K562 (cell line): ENCODE measurements at regions not wholly inside any gene's neighbourhood (a gene's known extent, or its start where the extent isn't known, plus 50 kb on each side); places are given as distances from the start of the nearest gene placed in this dataset.
A peak's percentile ranks its signal among the peaks of the same experiment; 100 is the strongest.

Experiments used
- ELK1 ChIP-seq: sonication (generic); formaldehyde crosslinking; IDR thresholded peaks from 2 replicates; pipeline ENCODE4 v1.8.1; 2022; ENCODE audit warnings: missing genetic modification reagents
- ILK ChIP-seq: fragments of 450-650 bp; IDR thresholded peaks from 2 replicates; pipeline ENCODE4 v1.6.1; 2016; ENCODE audit warnings: missing genetic modification characterization, low read depth, mild to moderate bottlenecking, missing compliant biosample characterization, moderate library complexity, borderline replicate concordance
- IRF1 ChIP-seq: sonication (generic); formaldehyde crosslinking; IDR thresholded peaks from 2 replicates; pipeline ENCODE4 v1.8.0; 2022; ENCODE audit warnings: missing genetic modification reagents, mild to moderate bottlenecking, borderline replicate concordance
- MBD1 ChIP-seq: fragments of 250-450 bp; sonication (Bioruptor Pico); IDR thresholded peaks from 2 replicates; pipeline ENCODE4 v1.8.0; 2022; ENCODE audit warnings: inconsistent platforms
- NR2C2 ChIP-seq, 2 experiments: fragments of 200-800 bp in 1 of 2; sonication (Bioruptor generic) in 1 of 2; sonication (generic) in 1 of 2; formaldehyde crosslinking in 1 of 2; IDR thresholded peaks; 2 replicates each; pipeline versions ENCODE4 v1.6.1 to v1.8.0; 2016 to 2022; ENCODE audit warnings: mild to moderate bottlenecking in 1 of 2, missing compliant biosample characterization in 1 of 2, missing genetic modification characterization in 1 of 2, missing genetic modification reagents in 1 of 2
- NR2F6 ChIP-seq: fragments of 450-650 bp; formaldehyde crosslinking; IDR thresholded peaks from 2 replicates; pipeline ENCODE4 v1.4.0; 2020; ENCODE audit warnings: mild to moderate bottlenecking
- PKNOX1 ChIP-seq: fragments of 450-650 bp; IDR thresholded peaks from 2 replicates; pipeline ENCODE4 v1.6.1; 2016
- PRDM10 ChIP-seq: fragments of 450-650 bp; IDR thresholded peaks from 2 replicates; pipeline ENCODE4 v1.6.1; 2018; ENCODE audit not compliant: partially characterized antibody
- PTTG1 ChIP-seq: fragments of 450-650 bp; IDR thresholded peaks from 2 replicates; pipeline ENCODE4 v1.6.1; 2016; ENCODE audit warnings: low read depth, mild to moderate bottlenecking, missing genetic modification characterization, missing compliant biosample characterization
- RNF2 ChIP-seq: sonication (generic); IDR thresholded peaks from 2 replicates; pipeline ENCODE4 v1.6.1; 2016
- STAT5B ChIP-seq: fragments of 250-450 bp; sonication (Bioruptor Pico); IDR thresholded peaks from 2 replicates; pipeline ENCODE4 v1.8.0; 2021; ENCODE audit warnings: mild to moderate bottlenecking, inconsistent platforms
- THRA ChIP-seq: fragments of 450-650 bp; IDR thresholded peaks from 2 replicates; pipeline ENCODE4 v1.6.1; 2017; ENCODE audit warnings: mild to moderate bottlenecking, moderate library complexity
- ZBTB2 ChIP-seq: fragments of 450-650 bp; IDR thresholded peaks from 2 replicates; pipeline ENCODE4 v1.6.1; 2016; ENCODE audit warnings: antibody characterized with exemption
- ZNF197 ChIP-seq: fragments of 200-800 bp; sonication (Bioruptor generic); IDR thresholded peaks from 2 replicates; pipeline ENCODE4 v1.6.1; 2016; ENCODE audit warnings: low read depth, missing genetic modification characterization, missing compliant biosample characterization
- ZNF668 ChIP-seq: fragments of 250-450 bp; sonication (Bioruptor Pico); IDR thresholded peaks from 2 replicates; pipeline ENCODE4 v1.8.0; 2022; ENCODE audit warnings: mild to moderate bottlenecking, inconsistent platforms

- TF ChIP-seq ZBTB2, result peak; percentile 85
- no peak for TF ChIP-seq PTTG1 (tag)
- no peak for TF ChIP-seq PRDM10
- no peak for TF ChIP-seq ZNF668 (CRISPR knock-in tag)
- TF ChIP-seq ELK1 (CRISPR knock-in tag), result no peak
- TF ChIP-seq THRA, result no peak
- TF ChIP-seq ZNF197, result peak; percentile 85; the same call in 1 of the 2 replicates
- no peak for TF ChIP-seq STAT5B (CRISPR knock-in tag)
- no peak for TF ChIP-seq ILK (tag)
- TF ChIP-seq MBD1 (CRISPR knock-in tag), result no peak
- TF ChIP-seq NR2F6 (CRISPR knock-in tag), result peak; percentile 75; the same call in 1 of the 2 replicates
- TF ChIP-seq IRF1 (CRISPR knock-in tag), result no peak
- no peak for TF ChIP-seq NR2C2 (CRISPR knock-in tag; IDR thresholded peaks at IDR 0.05)
- TF ChIP-seq NR2C2 (tag; IDR thresholded peaks at IDR 0.05), result peak; percentile 89
- no peak for TF ChIP-seq PKNOX1
- TF ChIP-seq RNF2, result peak; percentile 96
Observed at GRCh38 chr6:146898069-146898887, 299.5 kb downstream of the ADGB start (continued).
